ENCODE measurements at regions not wholly inside any gene's neighbourhood (a gene's known extent, or its start where the extent isn't known, plus 50 kb on each side); places are given as distances from the start of the nearest gene placed in this dataset.
"Not testable (repeated sequence)": the region's sequence is repeated elsewhere in the genome, so short reads cannot be mapped to it uniquely, and the experiment has no call there.

DNA sequence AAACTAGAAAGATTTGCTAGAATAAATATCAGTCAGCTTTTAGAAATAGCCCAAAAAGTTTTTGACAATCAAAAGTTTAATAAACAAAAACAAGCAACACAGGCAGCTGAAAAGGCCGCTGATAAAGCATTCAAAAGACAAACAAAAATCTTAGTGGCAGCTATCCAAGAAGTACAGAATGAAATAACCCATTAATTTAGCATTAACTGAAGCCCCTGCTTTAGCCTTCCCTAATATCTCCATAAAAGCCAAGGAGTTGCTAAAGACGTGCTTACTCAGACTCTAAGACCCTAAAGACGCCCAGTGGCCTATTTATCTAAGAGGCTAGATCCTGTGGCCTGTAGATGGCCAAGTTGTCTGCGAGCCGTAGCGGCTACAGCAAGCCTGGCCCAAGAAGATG lies 123.5 kb upstream of the DEFB108B start:
- H3K9me2 ChIP-seq (ENCODE audit: insufficient read depth); H3K4me1 ChIP-seq (ENCODE audit: insufficient read depth); H4K20me1 ChIP-seq (ENCODE audit: insufficient read depth); H3K27ac ChIP-seq; H3K4me2 ChIP-seq (ENCODE audit: unreplicated experiment); in situ Hi-C loops (cut with MboI); DNase-seq; H3K36me3 ChIP-seq (ENCODE audit: low read depth); H3K4me3 ChIP-seq; H3K27me3 ChIP-seq (replicated peaks; ENCODE audit: insufficient read depth); H3K9me3 ChIP-seq (ENCODE audit: low read depth); H3K79me2 ChIP-seq (ENCODE audit: insufficient read depth); H3F3A ChIP-seq (ENCODE audit: insufficient read depth); H2AFZ ChIP-seq; H3K9ac ChIP-seq: not testable (repeated sequence)
- 80 to 85% methylated on average over 6 of the region's 6 CpGs for WGBS, 2 experiments (ENCODE audit: low coverage in 1 of 2, low lambda C conversion rate in 2 of 2, missing lambda C conversion rate in 2 of 2)

DNA sequence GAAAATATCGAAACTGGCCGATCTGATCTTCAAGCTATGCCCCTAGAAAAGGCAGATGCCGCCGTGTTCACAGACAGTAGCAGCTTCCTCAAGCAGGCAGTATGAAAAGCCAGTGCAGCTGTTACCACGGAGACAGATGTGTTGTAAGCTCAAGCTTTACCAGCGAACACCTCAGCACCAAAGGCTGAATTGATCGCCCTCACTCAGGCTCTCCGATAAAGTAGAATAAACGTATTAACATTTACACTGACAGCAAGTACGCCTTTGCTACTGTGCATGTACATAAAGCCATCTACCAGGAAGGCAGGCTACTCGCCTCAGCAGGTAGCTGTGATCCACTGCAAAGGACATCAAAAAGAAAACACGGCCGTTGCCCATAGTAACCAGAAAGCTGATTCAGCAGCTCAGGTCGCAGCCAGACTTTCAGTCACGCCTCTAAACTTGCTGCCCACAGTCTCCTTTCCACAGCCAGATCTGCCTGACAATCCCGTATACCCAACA lies 122.8 kb upstream of the DEFB108B start:
- H3F3A ChIP-seq (ENCODE audit: insufficient read depth); H3K9ac ChIP-seq; H3K9me3 ChIP-seq (ENCODE audit: low read depth); H3K4me1 ChIP-seq (ENCODE audit: insufficient read depth); H3K4me3 ChIP-seq; H3K79me2 ChIP-seq (ENCODE audit: insufficient read depth); H3K27me3 ChIP-seq (replicated peaks; ENCODE audit: insufficient read depth); H3K36me3 ChIP-seq (ENCODE audit: low read depth); H4K20me1 ChIP-seq (ENCODE audit: insufficient read depth); H3K27ac ChIP-seq; H3K9me2 ChIP-seq (ENCODE audit: insufficient read depth); in situ Hi-C loops (cut with MboI); H3K4me2 ChIP-seq (ENCODE audit: unreplicated experiment); H2AFZ ChIP-seq: not testable (repeated sequence)
- WGBS, 2 experiments (ENCODE audit: low coverage in 1 of 2, low lambda C conversion rate in 2 of 2, missing lambda C conversion rate in 2 of 2): 19 to 24% methylated on average over 16 of the region's 16 CpGs
- peak; percentile 1 for DNase-seq

DNA sequence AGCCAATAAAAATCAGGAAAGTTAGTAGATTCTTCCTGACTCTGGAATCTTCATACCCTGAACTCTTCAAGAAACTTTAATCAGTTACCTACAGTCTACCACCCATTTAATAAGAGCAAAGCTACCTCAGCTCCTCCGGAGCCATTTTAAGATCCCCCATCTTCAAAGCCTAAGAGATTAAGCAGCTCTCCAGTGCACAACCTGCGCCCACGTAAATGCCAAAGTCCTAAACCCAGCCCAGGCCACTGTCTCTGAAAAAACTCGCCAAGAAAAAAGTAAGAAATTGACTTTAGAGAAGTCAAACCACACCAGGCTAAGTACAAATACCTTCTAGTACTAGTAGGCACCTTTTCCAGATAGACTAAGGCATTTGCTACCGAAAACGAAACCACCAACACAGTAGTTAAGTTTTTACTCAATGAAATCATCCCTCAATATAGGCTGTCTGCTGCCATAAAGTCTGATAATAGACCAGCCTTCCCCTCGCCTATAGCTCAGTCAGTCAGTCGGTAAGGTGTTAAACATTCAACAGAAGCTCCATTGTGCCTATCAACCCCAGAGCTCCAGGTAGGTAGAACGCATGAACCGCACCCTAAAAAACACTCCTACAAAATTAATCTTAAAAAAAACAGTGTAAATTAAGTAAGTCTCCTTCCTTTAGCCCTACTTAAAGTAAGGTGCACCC lies 122.2 kb upstream of the DEFB108B start:
- in situ Hi-C loops (cut with MboI); DNase-seq; H3K9me2 ChIP-seq (ENCODE audit: insufficient read depth); H3K4me3 ChIP-seq; H3K4me1 ChIP-seq (ENCODE audit: insufficient read depth); H3K9ac ChIP-seq; H3K9me3 ChIP-seq (ENCODE audit: low read depth); H3K27me3 ChIP-seq (replicated peaks; ENCODE audit: insufficient read depth); H4K20me1 ChIP-seq (ENCODE audit: insufficient read depth); H3K36me3 ChIP-seq (ENCODE audit: low read depth); H3K27ac ChIP-seq; H3K79me2 ChIP-seq (ENCODE audit: insufficient read depth); H3F3A ChIP-seq (ENCODE audit: insufficient read depth); H2AFZ ChIP-seq; H3K4me2 ChIP-seq (ENCODE audit: unreplicated experiment): not testable (repeated sequence)
- WGBS, 2 experiments (ENCODE audit: low coverage in 1 of 2, low lambda C conversion rate in 2 of 2, missing lambda C conversion rate in 2 of 2): 50 to 51% methylated on average over 10 of the region's 10 CpGs

DNA sequence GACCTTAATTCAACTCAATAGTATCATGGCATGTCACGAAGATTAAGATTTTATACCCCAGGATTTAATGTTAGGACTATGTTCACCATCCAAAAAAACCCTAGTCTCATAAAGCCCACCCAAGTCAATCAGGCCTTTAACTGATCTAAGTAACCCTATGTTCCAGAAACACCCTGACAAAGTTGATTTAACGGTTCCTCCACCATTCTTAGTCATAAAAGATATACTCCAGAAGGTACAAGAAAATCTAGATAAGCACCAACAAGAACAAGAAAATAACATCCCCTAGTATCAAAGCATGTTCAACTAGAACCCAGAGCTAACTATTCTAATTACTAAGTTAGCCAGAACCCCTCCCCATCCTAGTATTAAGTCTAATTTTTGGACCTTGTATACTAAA lies 120.7 kb upstream of the DEFB108B start:
- H3K27ac ChIP-seq; H3K9me2 ChIP-seq (ENCODE audit: insufficient read depth); H3F3A ChIP-seq (ENCODE audit: insufficient read depth); H2AFZ ChIP-seq; H3K9me3 ChIP-seq (ENCODE audit: low read depth); H3K4me2 ChIP-seq (ENCODE audit: unreplicated experiment); H3K36me3 ChIP-seq (ENCODE audit: low read depth); in situ Hi-C loops (cut with MboI); H3K27me3 ChIP-seq (replicated peaks; ENCODE audit: insufficient read depth); H3K4me1 ChIP-seq (ENCODE audit: insufficient read depth); H3K79me2 ChIP-seq (ENCODE audit: insufficient read depth); DNase-seq; H3K4me3 ChIP-seq; H4K20me1 ChIP-seq (ENCODE audit: insufficient read depth); H3K9ac ChIP-seq: not testable (repeated sequence)
- 19 to 24% methylated on average over 2 of the region's 2 CpGs for WGBS, 2 experiments (ENCODE audit: low coverage in 1 of 2, low lambda C conversion rate in 2 of 2, missing lambda C conversion rate in 2 of 2)

DNA sequence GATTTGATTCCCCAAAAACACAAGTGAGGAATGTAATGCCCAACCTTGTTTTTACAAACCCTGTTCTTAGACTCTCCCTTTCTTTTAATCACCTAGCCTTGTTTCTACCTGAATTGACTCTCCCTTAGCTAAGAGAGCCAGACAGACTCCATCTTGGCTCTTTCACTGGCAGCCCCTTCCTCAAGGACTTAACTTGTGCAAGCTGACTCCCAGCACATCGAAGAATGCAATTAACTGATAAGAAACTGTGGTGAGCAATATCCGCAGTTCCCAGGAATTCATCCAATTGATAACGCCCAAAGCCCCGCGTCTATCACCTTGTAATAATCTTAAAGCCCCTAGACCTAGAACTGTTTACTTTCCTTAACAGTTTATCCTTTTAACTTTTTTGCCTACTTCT lies 120.2 kb upstream of the DEFB108B start:
- WGBS, 2 experiments (ENCODE audit: low coverage in 1 of 2, low lambda C conversion rate in 2 of 2, missing lambda C conversion rate in 2 of 2): 69 to 73% methylated on average over 5 of the region's 5 CpGs
- H3K27ac ChIP-seq; H3K4me3 ChIP-seq; DNase-seq; in situ Hi-C loops (cut with MboI); H3K27me3 ChIP-seq (replicated peaks; ENCODE audit: insufficient read depth); H3K79me2 ChIP-seq (ENCODE audit: insufficient read depth); H3K9me2 ChIP-seq (ENCODE audit: insufficient read depth); H4K20me1 ChIP-seq (ENCODE audit: insufficient read depth); H3K9me3 ChIP-seq (ENCODE audit: low read depth); H3F3A ChIP-seq (ENCODE audit: insufficient read depth); H3K4me2 ChIP-seq (ENCODE audit: unreplicated experiment); H2AFZ ChIP-seq; H3K36me3 ChIP-seq (ENCODE audit: low read depth); H3K4me1 ChIP-seq (ENCODE audit: insufficient read depth); H3K9ac ChIP-seq: not testable (repeated sequence)

DNA sequence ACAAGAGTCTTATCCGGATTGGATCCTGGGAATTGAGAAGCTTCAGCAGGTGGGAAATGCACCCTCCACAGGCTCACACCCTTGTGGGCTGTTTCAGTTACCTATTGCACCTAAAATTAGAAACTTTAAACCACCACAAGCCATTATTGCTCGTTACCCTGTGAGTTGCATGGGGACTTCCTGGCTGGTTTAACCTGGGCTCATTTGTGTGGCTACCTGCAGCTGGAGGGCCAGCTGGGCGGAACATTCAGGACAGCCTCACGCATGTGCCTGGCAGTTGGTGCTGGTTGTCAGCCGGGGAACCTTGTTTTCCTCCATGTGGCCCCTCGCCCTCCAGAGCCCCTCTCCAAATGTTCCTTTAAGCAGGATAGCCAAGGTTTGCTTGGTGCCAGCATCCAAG lies 118.5 kb upstream of the DEFB108B start:
- H3K4me3 ChIP-seq; H3K79me2 ChIP-seq (ENCODE audit: insufficient read depth); H3K9ac ChIP-seq; H4K20me1 ChIP-seq (ENCODE audit: insufficient read depth); H3K4me2 ChIP-seq (ENCODE audit: unreplicated experiment); H3K36me3 ChIP-seq (ENCODE audit: low read depth); H3K27ac ChIP-seq; H3K9me3 ChIP-seq (ENCODE audit: low read depth); H3K9me2 ChIP-seq (ENCODE audit: insufficient read depth); H3F3A ChIP-seq (ENCODE audit: insufficient read depth); H2AFZ ChIP-seq; DNase-seq; H3K27me3 ChIP-seq (replicated peaks; ENCODE audit: insufficient read depth); in situ Hi-C loops (cut with MboI); H3K4me1 ChIP-seq (ENCODE audit: insufficient read depth): not testable (repeated sequence)
- 38 to 39% methylated on average over 5 to 6 of the region's 6 CpGs for WGBS, 2 experiments (ENCODE audit: low coverage in 1 of 2, low lambda C conversion rate in 2 of 2, missing lambda C conversion rate in 2 of 2)

DNA sequence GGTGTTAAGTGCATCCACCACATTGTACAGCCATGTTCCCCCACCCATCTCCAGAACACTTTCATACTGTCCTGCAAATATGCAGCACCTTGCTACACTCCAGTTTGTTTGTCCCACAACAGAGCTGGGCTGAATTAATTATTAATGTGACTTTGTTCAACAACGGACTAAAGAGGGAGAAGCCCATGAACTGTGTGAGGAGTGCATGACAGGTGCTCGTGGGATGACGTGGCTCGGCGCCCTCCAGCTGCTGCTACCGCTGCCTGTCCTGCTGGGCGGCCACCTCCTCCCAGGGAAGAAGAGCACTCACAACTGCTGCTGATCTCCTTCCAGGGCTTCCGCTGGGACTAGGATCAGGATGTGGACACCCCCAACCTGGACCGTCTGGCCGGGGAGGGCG lies 111.2 kb upstream of the DEFB108B start:
- in situ Hi-C loops (cut with MboI); H3K9ac ChIP-seq; H2AFZ ChIP-seq; H3K27ac ChIP-seq; H3K4me1 ChIP-seq (ENCODE audit: insufficient read depth); H3K36me3 ChIP-seq (ENCODE audit: low read depth); H3K4me3 ChIP-seq; H4K20me1 ChIP-seq (ENCODE audit: insufficient read depth); H3K4me2 ChIP-seq (ENCODE audit: unreplicated experiment); DNase-seq; H3K27me3 ChIP-seq (replicated peaks; ENCODE audit: insufficient read depth); H3K9me3 ChIP-seq (ENCODE audit: low read depth); H3K9me2 ChIP-seq (ENCODE audit: insufficient read depth); H3K79me2 ChIP-seq (ENCODE audit: insufficient read depth); H3F3A ChIP-seq (ENCODE audit: insufficient read depth): not testable (repeated sequence)
- WGBS, 2 experiments (ENCODE audit: low coverage in 1 of 2, low lambda C conversion rate in 2 of 2, missing lambda C conversion rate in 2 of 2): 80 to 82% methylated on average over 6 to 8 of the region's 11 CpGs

DNA sequence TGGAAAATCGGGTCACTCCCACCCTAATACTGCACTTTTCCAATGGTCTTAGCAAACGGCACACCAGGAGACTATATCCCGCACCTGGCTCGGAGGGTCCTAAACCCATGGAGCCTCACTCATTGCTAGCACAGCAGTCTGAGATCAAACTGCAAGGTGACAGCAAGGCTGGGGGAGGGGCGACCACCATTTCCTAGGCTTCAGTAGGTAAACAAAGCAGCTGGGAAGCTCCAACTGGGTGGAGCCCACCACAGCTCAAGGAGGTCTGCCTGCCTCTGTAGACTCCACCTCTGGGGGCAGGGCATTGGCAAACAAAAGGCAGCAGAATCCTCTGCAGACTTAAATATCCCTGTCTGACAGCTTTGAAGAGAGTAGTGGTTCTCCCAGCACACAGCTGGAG lies 109.0 kb upstream of the DEFB108B start:
- H3F3A ChIP-seq (ENCODE audit: insufficient read depth); H3K9me3 ChIP-seq (ENCODE audit: low read depth); H3K27ac ChIP-seq; DNase-seq; H3K4me1 ChIP-seq (ENCODE audit: insufficient read depth); H3K9ac ChIP-seq; H3K4me2 ChIP-seq (ENCODE audit: unreplicated experiment); in situ Hi-C loops (cut with MboI); H3K36me3 ChIP-seq (ENCODE audit: low read depth); H3K9me2 ChIP-seq (ENCODE audit: insufficient read depth); H3K27me3 ChIP-seq (replicated peaks; ENCODE audit: insufficient read depth); H4K20me1 ChIP-seq (ENCODE audit: insufficient read depth); H3K79me2 ChIP-seq (ENCODE audit: insufficient read depth); H2AFZ ChIP-seq; H3K4me3 ChIP-seq: not testable (repeated sequence)
- 50 to 57% methylated on average over 5 of the region's 5 CpGs for WGBS, 2 experiments (ENCODE audit: low coverage in 1 of 2, low lambda C conversion rate in 2 of 2, missing lambda C conversion rate in 2 of 2)
